ENCODE measurements at regions not wholly inside any gene's neighbourhood (a gene's known extent, or its start where the extent isn't known, plus 50 kb on each side); places are given as distances from the start of the nearest gene placed in this dataset.
"Not testable (repeated sequence)": the region's sequence is repeated elsewhere in the genome, so short reads cannot be mapped to it uniquely, and the experiment has no call there.

DNA sequence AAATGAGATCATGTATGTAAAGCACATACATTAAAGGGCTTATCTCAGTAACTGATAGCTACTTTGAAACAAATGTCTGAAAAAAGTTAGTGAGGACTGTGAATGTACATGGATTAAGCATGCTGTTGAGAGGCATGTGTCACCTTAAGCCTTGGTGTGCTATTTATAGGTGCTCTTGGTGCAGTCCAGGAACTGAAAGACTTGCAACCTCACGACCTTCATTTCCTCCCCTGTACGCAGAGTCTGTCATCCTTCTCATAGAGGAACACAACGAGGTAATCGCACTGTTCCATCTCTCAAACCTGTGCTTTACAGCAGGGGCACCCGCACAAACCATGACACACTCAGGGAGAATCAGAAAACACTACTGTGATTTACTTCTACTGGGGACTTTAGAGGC, 65.6 kb downstream of the UFM1 start:
- peak; percentile 55 for DNase-seq (ENCODE audit: low spot score)

DNA sequence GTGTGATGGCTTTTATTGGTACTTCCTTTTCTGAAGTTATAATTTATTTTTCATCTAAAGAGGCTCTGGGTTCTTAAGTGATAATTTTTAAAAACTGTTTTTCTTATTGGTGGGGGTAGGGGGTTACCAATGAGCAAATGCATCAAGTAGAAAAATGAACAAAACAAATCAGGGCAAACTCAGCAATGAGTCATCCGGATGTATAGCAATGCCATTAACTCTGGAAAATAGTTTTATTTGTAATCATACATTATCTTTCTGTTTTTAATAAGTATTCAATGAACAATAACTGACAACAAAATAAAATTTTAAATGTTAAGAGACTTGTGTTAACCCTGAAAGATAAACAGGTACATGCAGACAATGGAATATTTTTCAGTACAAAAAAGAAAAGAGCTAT, 67.6 kb downstream of the UFM1 start:
- DNase-seq (ENCODE audit: low spot score): no peak

DNA sequence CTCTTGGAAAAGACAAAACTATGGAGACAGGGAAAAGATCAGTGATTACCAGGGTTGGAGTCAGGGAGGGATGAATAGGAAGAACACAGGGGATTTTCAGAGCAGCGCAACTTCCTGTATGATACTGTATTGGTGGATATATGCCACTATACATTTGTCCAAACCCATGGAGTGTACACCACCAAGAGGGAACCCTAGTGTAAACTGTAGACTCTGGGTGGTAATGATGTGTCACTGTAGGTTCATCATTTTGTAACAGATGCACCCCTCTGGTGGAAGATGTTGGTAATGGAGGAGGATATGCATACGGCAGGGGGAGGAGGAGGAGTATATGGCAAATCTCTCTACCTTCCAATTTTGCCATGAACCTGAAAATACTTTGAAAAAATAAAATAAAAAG, 68.1 kb downstream of the UFM1 start:
- peak; percentile 66 for DNase-seq (ENCODE audit: low spot score)

DNA sequence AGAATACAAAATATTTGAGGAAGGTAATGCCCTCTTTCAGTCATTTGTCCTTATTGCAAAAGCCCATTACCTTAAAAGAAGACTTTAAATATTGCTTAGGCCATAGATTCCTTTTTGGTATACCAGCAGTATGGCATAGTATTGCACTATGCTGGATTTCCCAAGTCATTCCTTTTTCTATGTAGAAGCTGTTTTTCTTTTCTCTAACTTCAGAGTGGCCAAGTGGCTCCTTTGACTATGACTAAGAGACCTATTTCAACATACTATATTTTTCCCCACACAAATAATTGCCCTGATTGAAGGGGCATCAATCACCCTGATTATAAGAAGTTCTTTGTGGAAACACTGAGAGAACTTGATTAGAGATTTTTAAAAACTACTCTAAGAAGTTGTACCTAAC, 68.6 kb downstream of the UFM1 start:
- DNase-seq (ENCODE audit: low spot score): no peak

DNA sequence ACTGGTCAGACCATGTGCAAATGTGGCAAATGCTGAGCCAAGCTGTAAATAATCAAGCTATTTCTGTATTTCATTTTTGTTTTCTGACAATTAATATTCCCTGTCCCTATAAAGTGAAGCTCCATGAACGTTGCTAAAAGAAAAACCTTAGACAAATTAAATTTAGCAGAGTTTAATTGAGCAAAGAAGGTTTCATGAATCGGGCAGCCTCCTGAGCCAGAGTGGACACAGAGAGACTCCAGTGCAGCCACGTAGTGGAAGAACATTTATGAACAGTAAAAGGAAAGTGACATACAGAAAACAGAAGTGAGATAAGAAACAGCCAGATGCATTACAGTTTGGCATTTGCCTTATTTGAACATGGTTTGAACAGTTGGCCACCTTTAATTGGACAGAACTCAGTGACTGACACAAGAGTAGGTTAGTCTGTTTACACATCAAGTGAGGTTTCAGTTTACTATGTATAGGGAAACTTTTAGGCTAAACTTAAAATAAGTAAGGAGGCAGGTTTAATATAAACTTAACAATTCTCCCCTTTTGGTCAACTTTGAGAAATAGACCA, 69.7 kb downstream of the UFM1 start:
- DNase-seq (ENCODE audit: low spot score): no peak

DNA sequence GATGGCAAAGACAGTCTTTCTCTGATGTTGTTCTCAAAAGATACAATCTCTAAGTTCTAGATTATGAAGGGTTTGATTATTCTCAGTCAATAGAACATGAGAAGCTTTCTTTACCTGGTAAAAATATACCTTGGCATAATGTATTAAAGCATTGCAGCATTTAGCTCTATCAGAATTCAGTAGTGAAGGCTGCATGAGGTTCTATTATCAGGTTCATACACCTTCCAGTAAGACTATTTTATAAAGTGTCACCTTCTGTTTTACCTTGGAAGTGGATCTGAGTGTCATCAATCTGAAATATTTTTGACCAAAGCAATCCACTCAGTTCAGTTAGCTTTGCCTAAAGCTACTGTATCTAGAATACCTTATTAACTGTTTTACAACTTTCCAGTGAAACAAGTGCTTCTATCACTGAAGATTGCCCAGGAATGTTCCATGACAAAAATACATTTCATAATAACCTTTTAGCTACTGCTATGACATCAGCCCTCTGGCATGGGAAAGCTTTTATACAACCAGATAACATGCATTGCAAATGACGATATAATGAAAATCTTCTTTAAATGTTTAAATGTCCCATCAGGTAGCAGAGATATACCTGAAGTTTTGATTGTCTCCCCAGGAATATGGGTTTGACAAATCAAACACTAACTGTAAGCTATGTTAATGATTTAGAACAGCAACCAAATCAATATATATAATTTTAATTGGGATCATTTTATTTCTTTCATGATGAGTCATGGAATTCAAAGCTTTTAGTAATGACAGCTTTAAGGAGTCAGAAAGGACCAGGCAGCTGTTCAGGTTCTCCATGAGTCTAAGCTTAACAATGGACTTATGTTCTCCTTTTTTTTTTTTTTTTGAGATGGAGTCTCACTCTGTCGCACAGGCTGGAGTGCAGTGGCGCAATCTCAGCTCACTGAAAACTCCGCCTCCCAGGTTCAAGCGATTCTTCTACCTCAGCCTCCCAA, 72.2 kb downstream of the UFM1 start:
- no peak for DNase-seq (ENCODE audit: low spot score)

DNA sequence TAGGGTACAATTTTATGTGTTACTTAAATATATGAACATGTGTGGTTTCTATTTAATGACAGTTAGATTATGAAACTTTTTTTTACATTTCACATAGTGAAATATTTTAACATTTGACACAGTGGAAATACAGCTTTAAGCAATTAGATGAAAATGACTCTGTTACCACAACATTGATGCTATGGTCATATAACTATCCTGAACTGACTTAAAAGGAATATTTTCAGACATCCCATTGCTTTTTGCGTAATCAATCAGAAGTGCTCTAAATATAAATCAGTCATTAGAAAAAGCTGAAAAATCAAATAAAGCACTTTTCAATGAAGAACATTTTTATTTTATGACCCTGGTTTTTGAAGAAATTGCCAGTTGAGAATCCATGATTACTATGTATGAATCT, 80.3 kb downstream of the UFM1 start:
- DNase-seq (ENCODE audit: low spot score): no peak

DNA sequence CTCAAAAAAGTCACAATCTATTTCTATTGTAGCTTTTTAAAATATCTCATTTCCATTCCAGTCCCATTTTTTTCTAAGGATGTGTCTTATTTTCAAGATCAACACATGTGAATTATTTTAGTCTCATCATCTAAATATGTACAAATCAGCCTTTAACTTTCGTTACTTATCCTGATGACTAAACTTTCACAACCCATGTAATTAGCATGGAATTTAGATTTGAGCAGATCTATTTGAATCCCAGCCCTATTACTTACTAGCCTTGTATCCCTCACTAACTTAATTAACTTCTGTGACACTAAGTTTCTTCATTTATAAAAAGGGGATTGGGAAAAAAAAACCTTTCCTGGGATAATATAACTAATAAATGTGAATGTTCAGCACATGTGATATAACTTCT, 81.1 kb downstream of the UFM1 start:
- DNase-seq (ENCODE audit: low spot score): no peak

DNA sequence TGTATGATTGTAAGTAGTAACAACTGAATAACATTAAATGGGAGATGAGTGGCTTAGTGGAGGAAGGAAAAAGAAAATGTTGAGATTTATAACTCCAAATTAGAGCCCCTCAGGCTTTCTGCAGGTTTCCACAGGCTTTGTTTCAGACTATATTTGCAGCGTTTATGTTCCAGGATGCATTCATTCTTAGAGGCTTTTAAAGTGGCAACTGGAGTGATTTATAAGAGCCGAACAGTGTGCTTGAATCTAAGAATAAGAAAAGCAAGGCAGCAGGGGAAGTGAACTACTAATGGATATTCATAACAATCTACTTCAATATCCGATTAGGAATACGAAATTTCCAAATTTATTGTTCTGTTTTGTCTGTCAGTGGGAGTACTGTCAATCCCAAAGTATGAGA, 91.0 kb downstream of the UFM1 start:
- no peak for DNase-seq (ENCODE audit: low spot score)

DNA sequence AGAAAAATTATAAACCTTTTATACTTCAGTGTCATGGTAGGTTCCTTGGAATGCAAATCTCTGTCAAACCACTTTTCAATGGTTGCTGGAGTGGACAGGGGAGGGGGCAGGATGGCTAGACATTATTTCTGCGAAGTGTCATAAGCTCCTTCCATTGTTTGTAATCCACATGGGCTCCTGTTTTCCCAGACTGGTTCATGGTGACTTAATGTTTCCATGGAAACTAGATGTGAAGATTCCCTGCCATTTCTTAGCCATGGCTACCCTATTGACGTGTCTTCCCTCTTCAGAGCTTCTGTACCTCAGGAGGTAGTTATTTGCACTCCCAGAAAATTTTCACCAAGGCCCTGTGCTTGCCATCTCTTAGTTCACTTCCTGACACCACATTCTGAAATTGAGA, 95.3 kb downstream of the UFM1 start:
- no peak for DNase-seq (ENCODE audit: low spot score)

DNA sequence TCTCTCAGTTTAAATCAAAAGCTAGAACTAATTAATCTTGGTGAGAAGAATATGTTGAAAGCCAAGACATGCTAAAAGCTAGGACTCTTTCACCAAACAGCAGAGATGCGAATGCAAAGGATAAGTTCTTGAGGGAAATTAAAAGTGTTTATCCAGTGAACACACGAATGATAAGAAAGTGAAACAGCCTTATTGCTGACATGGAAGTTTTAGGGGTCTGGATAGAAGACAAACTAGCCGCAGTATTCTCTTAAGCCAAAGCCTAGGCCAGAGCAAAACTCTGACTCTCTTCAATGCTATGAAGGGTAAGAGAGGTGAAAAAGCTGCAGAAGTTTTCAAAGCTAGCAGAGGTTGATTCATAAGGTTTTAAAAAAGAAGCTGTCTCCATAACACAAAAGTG, 103.0 kb downstream of the UFM1 start:
- DNase-seq (ENCODE audit: low spot score): no peak

DNA sequence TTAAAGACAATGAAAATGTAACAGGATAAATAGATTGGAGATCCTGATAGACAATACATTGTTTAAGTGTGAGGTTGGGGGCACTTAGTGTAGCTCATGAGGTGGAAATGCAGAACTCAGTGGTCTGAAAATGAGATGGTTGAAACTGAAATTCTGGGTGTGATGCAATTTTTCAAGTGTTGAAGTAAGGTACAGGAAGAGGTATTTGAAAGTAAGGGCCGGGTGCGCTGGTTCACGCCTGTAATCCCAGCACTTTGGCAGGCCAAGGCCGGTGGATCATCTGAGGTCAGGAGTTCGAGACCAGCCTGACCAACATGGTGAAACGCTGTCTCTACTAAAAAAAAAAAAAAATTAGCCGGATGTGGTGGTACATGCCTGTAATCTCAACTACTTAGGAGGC, 113.0 kb downstream of the UFM1 start:
- no peak for DNase-seq (ENCODE audit: low spot score)

DNA sequence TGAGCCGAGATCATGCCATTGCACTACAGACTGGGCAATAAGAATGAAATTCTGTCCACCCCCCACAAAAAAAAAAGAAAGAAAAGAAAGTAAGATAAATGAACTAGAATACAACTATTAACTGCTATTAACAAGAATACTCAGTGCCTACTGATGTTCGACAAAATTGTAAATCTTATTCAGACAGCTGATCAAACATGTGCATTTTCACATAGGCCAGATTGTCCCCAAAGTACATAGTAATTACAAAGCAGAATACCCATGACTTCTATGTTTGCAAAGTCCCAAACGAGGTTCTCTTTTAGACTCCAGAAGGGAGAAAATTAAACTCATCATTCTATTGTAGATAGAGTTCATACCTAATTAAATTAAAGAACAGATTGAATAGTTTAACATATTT, 113.4 kb downstream of the UFM1 start:
- no peak for DNase-seq (ENCODE audit: low spot score)

DNA sequence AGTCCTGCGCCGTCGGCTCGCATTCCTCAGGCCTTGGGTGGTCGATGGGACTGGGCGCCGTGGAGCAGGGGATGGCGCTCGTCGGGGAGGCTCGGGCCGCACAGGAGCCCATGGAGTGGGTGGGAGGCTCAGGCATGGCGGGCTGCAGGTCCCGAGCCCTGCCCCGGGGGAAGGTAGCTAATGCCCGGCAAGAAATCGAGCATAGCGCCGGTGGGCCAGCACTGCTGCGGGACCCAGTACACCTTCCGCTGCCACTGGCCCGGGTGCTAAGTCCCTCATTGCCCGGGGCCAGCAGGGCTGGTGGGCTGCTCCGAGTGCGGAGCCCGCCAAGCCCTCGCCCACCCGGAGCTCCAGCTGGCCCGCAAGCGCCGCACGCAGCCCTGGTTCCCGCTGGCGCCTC, 122.8 kb downstream of the UFM1 start:
- not testable (repeated sequence) for DNase-seq (ENCODE audit: low spot score)

DNA sequence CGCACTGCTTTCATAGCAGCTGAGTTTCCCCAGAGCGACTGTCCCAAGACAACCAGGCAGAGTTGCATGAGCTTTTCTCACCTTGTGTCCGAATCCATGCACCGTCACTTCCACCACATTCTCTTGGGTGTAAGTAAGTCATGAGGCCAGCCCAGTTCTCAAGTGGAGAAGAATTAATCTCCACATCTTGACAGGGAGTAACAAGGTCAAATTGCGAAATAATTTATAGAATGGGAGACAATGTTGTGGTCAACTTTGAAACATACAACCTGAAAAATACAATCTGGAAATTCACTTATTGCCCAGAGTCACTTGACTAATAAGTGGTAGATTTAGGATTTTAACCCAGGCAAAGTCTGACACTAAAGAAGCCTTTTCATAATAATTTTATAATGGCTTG, 123.7 kb downstream of the UFM1 start:
- no peak for DNase-seq (ENCODE audit: low spot score)

DNA sequence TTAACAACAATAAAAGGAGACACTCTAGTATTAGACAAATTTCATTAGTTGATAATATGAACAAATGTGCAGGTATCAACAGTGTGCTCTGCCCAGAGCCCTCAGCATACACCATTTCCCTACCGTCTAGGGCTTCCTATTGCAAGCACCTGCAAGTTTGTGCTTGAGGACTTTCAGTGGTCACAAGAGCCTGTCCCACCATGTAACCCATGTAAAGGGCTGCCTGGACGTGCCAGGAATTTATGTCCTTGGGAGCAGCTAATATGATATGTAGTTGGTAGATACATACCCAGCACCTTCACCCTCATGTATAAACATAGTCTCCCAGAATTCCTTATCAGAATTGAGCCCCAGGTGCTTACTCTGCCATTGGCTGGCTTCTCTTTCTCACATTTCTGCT, 128.0 kb downstream of the UFM1 start:
- DNase-seq (ENCODE audit: low spot score): no peak

DNA sequence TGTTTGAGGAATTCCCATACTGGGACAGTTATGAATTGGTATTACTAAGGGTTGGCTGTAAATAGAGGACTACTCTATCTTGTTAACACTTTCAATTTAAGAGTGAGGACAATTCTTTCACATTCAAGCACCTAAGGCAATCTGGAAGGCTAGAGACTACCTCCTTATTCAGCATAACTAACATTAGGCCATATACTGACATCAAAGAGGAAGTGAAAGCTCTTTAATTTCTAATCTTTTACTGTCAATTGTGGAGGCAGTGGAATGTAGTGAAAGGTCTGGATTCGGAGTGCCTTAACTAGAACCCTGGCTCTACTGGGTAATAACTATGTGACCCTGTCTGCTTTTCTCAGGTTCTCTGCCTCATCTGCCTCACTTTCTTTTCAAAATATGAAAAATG, 134.0 kb downstream of the UFM1 start:
- peak; percentile 39 for DNase-seq (ENCODE audit: low spot score)

DNA sequence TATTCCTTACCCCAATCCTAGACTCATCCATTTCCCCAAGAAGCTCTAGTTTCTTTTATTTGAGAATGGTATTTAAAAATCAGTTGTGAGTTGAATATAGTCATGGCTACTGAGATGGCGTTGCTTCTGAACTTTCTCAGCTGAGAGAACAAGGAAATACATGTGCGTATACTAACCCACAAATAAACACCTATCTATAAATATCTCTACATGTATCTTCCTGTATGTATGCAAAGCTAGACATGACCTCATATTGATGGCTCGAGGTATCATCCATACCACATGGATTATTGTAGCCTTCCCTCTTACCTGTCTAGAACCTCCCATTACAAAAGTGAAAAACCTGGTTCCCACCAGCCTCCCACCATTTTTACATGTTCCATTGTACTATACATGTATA, 141.0 kb downstream of the UFM1 start:
- no peak for DNase-seq (ENCODE audit: low spot score)

DNA sequence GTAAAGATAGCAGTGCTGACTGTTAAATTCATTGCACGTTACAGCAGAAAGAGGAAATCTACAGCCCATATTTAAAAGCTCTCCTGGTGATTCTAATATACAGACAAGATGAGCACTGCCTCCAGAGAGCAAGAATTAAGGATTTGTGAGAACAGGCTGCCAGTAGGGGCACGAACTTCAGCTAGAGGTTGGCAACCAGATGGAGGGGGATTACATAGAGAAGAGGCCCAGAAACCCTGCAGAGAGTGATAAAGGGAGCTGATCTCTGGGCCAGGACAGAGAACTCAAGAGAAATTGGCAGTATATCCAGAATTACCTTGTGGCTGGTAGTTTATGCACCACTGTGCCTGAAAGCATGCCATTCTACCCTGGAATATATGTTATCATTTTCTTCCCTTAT, 144.8 kb downstream of the UFM1 start:
- no peak for DNase-seq (ENCODE audit: low spot score)

DNA sequence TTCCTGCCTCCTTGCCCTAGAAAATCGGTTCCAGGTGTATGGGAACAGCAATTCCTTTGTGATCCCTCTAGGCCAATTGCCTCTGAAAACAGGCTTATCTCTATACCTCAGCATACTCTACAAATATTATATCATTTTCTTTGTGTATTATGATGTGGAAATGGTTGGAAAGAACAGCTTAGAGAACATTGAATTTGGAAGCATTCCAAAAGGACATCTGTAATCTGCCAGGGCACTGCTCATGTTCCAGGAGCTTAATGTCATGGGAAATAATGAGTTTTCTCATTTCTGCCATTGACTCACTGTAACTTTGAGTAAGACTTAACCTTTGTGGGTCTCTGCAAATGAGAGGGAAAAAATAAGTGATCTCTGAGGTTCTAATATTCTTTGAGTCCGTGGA, 147.3 kb downstream of the UFM1 start:
- DNase-seq (ENCODE audit: low spot score): no peak

DNA sequence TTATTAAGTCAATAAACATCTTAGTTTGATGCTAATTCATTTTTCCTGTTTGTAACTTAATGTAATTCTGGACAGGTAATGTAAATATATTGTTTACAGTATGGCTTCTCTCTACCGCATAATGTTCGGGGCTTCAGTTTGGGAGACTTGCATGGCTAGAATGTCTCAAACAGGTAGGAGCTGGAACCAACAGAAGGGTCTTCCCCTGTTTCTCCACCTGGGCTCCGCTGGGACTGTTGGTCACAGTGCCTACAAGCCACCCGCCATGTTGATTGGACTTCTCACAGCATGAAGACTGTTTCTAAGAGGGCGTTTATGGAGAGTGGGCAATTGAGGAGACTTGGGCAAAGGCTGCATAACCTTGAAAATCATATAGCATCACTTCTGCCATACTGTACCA, 148.6 kb downstream of the UFM1 start:
- no peak for DNase-seq (ENCODE audit: low spot score)

DNA sequence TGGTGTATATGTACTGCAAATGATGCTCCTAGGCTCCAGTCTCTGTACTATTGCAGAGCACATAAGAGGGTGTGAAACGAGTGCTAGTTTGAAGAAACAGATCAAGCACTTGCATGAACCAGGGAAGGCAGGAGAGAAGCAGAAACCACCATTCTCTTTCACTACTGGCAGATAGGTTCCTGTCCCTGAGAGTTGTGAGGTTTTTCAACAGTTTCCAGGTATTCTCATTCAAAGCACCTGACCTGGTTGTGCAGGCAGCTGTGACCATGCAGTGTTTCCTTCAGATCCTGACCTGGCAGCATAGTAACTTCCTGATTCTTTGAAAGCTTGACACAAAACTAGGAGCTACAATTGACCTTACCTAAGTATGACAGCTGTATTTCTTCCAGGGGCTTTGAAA, 164.9 kb downstream of the UFM1 start:
- no peak for DNase-seq (ENCODE audit: low spot score)

DNA sequence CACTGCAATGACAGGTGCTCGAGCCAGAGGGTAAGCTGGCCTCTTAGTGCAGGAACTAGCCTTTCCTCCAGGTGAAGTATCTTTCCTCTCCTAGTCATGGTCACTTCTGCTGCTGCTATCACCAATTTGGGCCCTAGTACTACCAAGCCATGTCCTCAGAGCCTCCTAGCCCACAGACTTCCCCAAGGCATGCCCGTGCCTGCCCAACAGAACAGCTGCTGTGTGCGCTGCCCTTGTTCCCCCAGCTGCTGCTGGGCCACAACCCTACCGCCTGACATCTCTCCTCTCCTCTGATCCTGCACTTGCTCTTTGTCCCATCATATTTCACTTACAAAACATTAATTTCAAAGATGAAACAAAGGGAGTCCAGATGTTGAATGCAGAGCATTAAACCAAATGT, 168.5 kb upstream of the FREM2 start:
- no peak for DNase-seq (ENCODE audit: low spot score)
